ENCODE measurements at regions not wholly inside any gene's neighbourhood (a gene's known extent, or its start where the extent isn't known, plus 50 kb on each side); places are given as distances from the start of the nearest gene placed in this dataset.

- H3K27ac ChIP-seq (ENCODE audit: insufficient read length, low read depth, low read length) = no peak overlapping the region
- no peaks in the 10 kb centered on the region for H3K23me2 ChIP-seq (ENCODE audit: insufficient read length, low read depth, low read length, poor library complexity, severe bottlenecking)
- no peak overlapping the region for H2BK120ac ChIP-seq (ENCODE audit: low read depth, low read length, poor library complexity, severe bottlenecking)
- Mint-ChIP-seq H3K9me3 (no peaks in the 10 kb centered on the region), H3K27ac (no peak overlapping the region), H3K4me3 (no peak overlapping the region), H3K36me3 (ENCODE audit: insufficient read depth in 1 of 3, low read depth in 3 of 3) (no peaks in the 10 kb centered on the region), H3K27me3 (ENCODE audit: low read depth) (peaks cover 12% of the 10 kb centered on the region), H3K4me1 (peaks cover 11% of the 10 kb centered on the region in 2 experiments)
- no peak overlapping the region for H3K14ac ChIP-seq (ENCODE audit: insufficient read depth, low read length)
- DNase-seq = no peak
- H2AFZ ChIP-seq (ENCODE audit: low read length) = peak overlapping the region; percentile 65
- H3K79me2 ChIP-seq (ENCODE audit: insufficient read depth, low read length) = no peaks in the 10 kb centered on the region
- no peak overlapping the region for H2BK15ac ChIP-seq (ENCODE audit: low read depth, low read length)
- no peak overlapping the region for H2BK5ac ChIP-seq (ENCODE audit: insufficient read length, low read length)
- no CpG with 5 or more reads among the region's 18 CpGs for WGBS (ENCODE audit: extremely low coverage, insufficient read length, low lambda C conversion rate)
- H2BK12ac ChIP-seq (ENCODE audit: insufficient read length, low read depth, low read length) = no peak overlapping the region
- H3K23ac ChIP-seq (ENCODE audit: insufficient read length, low read depth, low read length) = no peak overlapping the region
- no peak overlapping the region for H3T11ph ChIP-seq (ENCODE audit: low read length)
- H3K9ac ChIP-seq (ENCODE audit: extremely low read depth, insufficient read length, low read length) = no peak overlapping the region
- H3K9me3 ChIP-seq (ENCODE audit: control insufficient read depth, low read depth, low read length) = no peaks in the 10 kb centered on the region
- H2AK5ac ChIP-seq (ENCODE audit: insufficient read length, low read length) = no peak overlapping the region
- H4K20me1 ChIP-seq (ENCODE audit: control insufficient read depth, insufficient read depth, insufficient read length) = no peaks in the 10 kb centered on the region
- H3K18ac ChIP-seq (ENCODE audit: insufficient read length, low read depth, low read length) = no peak overlapping the region
- no peak overlapping the region for H4K5ac ChIP-seq (ENCODE audit: insufficient read length, low read depth, low read length)
- H3K56ac ChIP-seq (ENCODE audit: insufficient read length, low read depth, low read length) = no peak overlapping the region
- no peak overlapping the region for H3K4ac ChIP-seq (ENCODE audit: low read depth, low read length)
- H4K8ac ChIP-seq (replicated peaks; ENCODE audit: insufficient read length, low read depth, low read length) = no peak overlapping the region
- no peak for TF ChIP-seq CTCF (conservative IDR thresholded peaks at IDR 0.05)
- H2BK20ac ChIP-seq (ENCODE audit: low read depth, low read length, poor library complexity, severe bottlenecking) = no peak overlapping the region
- no peak overlapping the region for H4K91ac ChIP-seq (ENCODE audit: insufficient read length, low read depth, low read length)
- no peaks in the 10 kb centered on the region for H3K79me1 ChIP-seq (ENCODE audit: insufficient read depth, low read depth, low read length, poor library complexity, severe bottlenecking)
- H3K27me3 ChIP-seq (ENCODE audit: insufficient read depth, low read length) = no peaks in the 10 kb centered on the region
- H3K4me2 ChIP-seq (ENCODE audit: insufficient read depth, insufficient read length, low read length) = no peak overlapping the region
- H3K4me1 ChIP-seq (ENCODE audit: insufficient read depth, low read length) = 0 out of 2 replicates have a peak, but pooled peaks cover 4% of the 10 kb centered on the region
Observed at GRCh38 chr5:73266925-73267765, 94.2 kb downstream of the TMEM174 start.

All from H9 (cell line).